ENCODE measurements at regions not wholly inside any gene's neighbourhood (a gene's known extent, or its start where the extent isn't known, plus 50 kb on each side); places are given as distances from the start of the nearest gene placed in this dataset.
"Not testable (repeated sequence)": the region's sequence is repeated elsewhere in the genome, so short reads cannot be mapped to it uniquely, and the experiment has no call there.

DNA sequence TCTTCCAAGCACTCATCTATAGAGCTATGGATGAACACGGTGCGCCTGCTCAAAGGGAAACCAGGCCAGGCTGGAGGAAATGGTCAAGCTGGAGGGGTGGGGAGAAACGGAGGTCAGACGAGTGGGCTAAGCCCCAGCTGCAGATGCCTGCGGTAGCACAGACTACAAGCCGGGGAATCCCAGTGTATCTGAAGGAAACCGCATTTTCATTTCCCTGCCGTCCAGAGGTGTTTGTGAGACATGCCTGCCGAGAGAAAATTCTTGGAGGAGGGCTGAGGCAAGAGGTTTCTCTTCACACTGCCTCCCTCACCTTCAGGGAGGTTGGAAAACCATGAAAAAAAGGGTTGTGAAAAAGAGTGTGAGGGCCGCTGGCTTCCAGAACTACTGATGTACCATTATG lies 102.0 kb upstream of the FOXN3 start:
- DNase-seq = no peak

DNA sequence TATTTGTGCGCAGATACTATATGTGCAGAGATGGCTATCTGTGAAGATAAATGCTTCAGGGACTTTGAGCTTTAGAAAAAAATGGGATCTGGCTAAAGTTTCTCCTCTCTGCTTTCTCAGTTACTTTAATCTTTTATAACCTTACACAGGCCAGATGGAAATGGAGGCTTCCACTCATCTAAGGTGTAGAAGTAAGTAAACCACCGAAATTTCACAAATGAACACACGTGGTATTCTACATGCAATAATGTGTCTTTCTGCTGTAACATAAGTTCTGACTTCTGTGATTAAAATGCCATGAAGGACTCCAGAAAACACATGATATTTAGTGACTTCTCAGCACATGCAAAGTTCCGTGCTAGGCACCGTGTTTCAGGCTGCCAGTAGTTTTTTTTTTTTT lies 99.1 kb upstream of the FOXN3 start:
- no peak for DNase-seq

DNA sequence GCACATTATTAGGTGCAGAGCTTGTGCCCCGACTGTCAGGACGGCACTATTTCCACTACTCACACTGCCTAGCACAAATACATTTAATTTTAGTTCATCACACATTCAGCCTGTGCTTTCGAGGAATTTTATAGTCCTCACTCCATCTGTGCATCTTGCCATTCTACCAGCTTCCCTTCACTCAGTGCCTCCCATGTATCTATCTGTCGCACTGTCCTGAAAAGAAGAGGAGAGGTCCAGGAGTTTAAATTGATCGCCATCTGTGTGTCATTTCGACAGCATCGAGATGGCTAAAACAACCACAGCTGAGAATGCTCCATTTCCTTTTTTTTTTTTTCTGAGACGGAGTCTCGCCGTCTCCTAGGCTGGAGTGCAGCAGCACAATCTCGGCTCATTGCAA lies 97.6 kb upstream of the FOXN3 start:
- DNase-seq = no peak

DNA sequence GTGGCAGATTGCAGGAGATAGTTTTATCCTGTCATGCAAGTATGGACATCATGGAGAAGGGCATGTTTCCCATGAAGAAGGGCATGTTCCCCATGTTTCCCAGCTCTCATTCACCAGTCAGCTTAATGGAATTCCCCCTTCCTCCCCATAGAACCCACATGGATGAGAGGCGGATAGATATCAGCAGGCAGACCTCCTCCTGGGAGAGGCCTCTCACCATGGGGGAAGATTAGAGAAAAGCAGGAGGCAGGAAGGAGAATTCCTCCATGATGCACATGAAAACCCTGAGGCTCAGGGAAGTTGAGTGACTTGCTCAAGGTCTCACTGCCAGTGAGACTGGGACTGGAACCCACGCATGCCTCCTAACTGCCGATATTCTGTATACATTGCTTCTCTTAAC lies 92.9 kb upstream of the FOXN3 start:
- DNase-seq = no peak

DNA sequence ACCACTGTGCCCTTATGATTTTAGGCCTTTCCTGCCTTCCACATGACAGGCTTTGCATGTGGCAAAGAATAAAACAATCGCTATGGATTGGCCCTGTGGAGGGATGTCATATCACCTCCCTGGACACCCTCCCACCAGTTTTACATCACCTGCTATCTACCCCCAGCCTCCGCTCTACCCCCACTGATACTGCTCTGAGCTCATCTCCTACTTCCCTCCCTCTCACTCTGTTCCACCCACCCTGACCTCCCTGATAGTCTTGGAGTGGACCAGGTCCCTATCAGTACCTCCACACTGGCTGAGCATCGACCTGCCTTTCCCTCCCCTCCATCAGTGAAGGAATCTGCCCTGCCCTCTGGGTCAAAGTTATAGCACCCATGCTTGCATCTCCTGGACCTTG lies 91.8 kb upstream of the FOXN3 start:
- DNase-seq = no peak

DNA sequence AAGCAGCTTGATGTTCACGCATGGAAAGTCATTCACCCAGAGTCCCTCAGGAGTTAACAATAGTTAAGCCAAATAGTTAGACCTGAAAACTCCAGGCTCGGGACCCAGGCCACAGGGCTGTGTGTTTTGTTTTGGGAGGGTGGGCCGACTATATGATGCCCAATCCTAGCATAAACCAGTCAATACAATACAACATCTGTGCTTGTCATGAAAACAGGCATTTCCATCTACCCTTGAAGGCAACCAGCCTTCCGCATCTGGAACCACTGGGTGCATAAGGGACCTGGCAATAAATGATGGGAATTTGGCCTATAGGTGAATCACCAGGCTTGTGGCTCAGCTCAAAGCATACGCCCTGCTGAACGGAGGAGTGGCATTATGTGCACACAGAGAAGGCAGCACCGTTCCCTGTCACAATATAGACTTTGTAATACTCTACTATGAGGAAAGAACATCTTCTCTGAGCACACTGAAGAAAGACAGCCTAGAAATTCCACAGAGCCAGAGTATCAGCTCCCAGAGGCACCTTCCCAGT lies 91.0 kb upstream of the FOXN3 start:
- no peak for DNase-seq

DNA sequence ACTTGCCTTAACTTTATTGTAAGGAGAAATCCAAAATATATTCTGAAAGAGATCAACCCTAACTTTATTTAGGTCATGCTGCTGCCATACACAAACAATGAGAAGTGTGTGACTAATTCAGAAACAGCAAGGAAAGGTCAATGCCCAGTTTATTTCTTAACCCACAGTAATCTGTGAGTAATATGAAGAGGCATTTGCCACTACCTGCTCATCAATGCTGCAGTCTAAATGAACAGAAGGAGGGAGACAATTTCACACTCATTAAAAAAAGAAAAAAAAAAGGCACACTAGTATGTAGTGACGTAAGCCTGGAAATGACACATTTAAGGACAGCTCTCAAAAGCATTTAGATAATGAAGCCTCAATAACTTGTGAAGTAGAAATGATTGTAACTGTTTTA lies 90.5 kb upstream of the FOXN3 start:
- DNase-seq = peak; percentile 69

DNA sequence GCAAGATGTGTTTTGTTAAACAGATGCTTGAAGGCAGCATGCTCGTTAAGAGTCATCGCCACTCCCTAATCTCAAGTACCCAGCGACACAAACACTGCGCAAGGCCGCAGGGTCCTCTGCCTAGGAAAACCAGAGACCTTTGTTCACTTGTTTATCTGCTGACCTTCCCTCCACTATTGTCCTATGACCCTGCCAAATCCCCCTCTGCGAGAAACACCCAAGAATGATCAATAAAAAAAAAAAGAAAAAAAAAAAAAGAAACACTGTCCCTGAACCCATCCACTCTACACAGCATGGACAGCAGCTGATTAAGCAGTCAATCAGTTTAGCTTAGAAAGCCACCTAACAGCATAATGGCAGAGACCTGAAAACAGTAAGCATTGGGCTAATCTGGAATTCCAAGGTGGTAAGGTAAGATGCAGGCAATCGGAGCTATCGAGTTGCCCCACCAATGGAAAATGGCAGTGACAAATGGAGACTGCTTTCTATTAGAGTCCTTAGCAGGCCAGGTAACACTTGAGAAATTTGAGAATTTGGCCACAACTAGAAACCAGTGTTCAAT lies 89.9 kb upstream of the FOXN3 start:
- DNase-seq = not testable (repeated sequence)

DNA sequence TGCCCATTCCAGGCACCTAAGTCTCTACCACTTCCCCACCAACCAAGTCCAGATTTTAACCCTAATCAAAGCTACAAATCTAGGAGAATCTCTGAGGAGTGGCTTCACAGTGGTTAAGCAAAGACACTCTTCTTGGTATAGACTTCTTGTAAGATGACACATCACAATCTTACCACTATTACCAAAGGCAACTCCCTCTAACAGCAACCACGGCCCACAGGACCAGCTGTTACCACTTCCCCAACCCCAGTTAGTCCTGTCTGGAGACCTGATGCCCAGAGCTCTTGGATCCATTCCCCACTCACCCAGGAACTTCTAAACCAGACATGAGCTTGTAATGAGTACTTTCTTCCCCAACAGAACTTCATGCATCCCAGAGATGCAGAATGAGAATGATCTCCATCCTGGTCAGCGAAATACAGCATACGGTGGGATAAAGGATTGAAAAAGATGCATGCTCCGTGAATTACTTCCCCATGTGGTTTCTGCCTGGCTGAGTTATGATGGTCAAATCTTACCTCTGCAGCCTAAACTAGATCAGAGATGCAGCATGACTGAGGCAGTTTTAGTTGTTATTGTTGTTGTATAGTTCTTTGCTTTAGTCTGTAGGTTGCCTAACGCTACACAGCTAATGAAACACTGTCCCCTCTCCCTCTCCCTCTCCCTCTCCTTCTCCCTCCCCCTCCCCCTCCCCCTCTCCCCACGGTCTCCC lies 87.7 kb upstream of the FOXN3 start:
- peak; percentile 54 for DNase-seq

DNA sequence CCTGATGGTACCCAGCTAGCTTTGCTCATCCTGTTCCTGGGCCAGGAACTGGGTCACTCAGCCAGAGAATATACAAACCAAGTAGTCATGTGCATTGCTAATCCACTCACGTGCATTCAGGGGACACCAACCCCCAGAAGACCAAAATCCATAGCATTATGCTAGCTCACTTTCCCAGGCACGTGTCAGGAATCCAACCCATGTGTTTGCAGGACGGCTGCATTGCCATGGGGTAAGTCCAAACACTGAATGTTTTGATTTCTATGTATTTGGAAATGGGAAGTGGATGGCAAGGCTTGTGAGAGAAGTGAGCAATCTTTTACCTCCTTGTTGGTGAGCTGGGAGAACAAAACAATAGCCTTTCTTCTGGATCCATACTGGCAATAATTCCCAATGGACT lies 87.1 kb upstream of the FOXN3 start:
- DNase-seq = no peak

DNA sequence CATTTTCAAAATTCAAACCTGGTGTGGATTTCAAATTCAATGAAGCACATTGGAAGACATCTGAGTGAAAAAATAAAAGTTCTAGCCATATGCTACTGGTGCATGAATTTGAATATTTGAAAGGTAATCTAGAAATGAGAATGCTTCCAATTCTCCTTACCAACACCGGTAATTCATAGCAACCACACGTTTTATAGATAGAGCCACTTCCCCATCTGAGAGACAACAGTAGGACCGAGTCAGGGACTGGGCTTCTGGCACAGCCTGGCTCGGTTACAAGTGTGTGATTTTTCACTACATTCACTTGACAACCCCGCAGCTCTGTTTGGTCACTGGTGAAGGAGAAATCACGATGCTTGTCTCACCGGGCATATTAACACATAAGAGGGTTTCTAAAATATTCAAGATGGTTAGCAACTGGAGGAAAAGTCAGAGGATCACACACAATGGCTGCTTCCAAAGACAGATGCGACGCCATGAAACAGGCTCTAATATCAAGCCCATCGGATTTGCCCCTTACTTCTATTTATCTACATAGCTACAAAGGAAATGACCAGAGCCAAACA lies 86.5 kb upstream of the FOXN3 start:
- DNase-seq = no peak

DNA sequence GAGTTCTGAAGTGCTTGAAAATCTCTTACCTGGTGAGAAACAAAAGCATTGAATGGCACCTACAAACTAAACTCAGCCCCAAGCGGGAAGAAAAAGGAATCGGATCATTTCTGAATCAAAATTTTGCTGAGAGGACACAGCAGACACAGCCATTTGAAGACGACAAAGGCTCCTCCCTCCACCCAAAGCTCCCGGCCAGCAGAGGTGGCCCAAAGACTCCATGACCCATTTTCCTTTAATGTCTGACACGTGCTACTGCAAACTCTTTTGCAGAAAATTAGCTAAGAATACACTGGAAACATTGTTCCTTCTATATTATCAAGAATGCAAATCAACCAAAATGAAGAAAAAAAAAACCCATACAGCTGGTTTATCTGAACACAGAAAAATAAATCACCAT lies 85.9 kb upstream of the FOXN3 start:
- DNase-seq = no peak

DNA sequence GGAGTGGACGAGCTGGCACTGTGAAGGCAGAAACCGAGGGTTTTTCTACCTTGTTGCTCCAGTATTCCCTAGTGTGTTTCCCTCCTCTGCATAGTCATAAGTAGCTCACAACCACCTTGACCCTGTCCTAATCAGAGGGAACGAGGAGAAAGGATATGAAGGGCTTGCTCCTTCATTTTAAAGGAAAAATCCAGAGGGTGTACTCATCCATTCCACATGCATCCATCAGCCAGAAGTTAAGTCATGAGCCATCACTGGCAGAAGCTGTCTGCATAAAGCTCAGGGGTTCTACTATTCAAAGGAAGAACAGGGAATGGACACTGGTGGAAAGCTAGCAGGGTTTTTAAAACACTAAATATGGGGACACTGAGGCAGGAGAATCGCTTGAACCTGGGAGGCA lies 84.3 kb upstream of the FOXN3 start:
- no peak for DNase-seq

DNA sequence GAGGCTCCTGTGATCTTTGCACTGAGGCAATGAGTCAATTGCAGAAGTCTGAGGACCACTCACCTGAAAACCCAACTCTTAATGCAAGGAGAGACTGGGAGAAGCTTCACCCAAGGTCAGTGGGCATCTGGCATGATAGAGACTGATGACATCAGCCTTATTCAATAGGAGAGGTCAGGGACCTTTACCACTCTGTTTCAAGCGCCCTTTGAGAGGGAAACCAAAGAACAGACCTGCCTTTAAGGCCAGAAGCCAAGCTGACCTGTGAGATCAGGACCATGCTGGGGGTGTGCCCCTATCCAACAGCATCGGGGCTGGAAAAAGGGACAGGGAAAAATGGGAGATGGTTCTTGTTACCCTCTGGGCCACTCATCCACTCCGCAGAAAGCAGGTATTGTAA lies 83.3 kb upstream of the FOXN3 start:
- no peak for DNase-seq

DNA sequence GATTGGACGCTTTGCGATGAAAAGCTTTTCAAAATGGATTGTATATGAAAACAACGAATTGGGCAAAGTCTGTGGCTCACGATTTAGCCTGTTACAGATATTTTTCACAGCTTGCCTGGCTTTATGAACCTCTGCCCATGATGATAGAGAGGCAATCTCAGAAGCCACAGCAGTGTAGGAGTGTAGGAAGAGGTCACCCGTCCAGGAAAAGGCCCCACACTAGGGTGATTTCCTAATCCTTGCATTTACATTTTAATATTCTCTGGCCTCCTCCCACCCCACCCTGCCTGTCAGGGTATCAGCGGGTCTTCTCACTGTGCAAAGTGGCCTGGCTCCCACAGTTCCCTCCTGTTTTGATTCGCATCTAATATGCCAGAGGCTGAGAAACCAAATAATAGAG lies 81.8 kb upstream of the FOXN3 start:
- no peak for DNase-seq

DNA sequence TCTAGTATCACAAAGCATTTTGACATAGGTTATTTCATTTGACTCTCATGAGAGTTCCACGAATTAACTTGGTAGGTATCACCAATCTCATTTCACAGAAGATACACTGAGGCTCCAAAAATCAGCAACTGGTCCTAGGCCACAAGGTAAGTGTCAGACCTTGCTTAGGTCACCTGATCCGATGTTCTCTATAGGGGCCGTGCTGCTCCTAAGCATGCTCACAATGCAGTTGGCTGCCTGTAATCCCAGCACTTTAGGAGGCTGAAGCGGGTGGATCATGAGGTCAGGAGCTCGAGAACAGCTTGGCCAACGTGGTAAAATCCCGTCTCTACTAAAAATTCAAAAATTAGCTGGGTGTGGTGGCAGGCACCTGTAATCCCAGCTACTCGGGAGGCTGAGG lies 78.7 kb upstream of the FOXN3 start:
- DNase-seq = no peak

DNA sequence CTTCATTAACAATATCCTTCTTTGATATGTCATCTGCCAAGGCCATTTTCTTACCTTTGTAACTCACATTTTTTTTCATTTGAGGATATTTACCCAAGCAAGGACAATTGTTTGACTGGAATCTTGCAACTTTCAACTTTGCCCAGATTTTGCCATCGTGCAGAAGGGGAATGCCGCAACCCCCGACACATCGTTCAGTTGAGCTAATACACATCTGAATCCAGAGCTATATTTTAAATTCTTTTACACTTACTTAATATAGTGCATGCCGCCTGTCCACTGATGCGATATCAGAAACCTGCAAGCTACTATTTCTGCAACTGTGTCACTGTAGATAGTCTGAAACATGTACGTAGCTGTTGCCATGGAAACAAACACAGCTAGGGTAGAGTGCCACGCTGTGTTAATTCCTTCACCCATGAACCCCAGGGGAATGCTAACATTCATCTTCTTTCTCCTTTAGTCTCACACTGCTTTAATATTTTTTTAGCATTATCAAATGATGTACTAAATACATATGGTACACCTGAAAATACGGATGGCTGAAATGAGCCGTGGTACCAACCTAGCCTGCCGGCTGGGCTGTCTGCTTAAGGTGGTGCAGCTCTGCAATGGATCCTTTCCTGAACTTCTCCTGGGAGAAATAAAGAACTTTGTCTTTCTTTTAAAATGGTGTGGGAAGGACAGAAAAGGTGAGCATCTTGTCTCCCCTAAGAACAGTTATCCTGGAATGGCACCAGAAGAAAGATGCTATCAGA lies 77.0 kb upstream of the FOXN3 start:
- DNase-seq = no peak

DNA sequence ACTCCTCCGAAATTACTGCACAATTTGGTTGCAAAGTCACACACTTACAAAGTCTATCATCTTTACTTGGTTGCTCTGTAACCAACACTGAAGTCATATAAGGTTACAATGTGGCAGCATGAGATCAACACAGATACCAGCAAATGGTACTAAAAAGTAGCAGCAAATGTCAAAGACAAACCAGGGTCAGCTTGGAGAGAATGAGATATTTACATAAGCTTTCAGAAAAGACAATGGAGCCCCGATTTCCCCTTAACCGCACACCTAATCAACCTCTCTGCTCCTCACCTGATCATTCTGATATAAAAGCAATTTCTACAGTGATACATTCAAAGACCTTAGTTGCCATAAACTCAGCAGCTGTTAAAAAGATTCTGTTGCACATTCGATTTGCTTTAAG lies 76.4 kb upstream of the FOXN3 start:
- DNase-seq = no peak

DNA sequence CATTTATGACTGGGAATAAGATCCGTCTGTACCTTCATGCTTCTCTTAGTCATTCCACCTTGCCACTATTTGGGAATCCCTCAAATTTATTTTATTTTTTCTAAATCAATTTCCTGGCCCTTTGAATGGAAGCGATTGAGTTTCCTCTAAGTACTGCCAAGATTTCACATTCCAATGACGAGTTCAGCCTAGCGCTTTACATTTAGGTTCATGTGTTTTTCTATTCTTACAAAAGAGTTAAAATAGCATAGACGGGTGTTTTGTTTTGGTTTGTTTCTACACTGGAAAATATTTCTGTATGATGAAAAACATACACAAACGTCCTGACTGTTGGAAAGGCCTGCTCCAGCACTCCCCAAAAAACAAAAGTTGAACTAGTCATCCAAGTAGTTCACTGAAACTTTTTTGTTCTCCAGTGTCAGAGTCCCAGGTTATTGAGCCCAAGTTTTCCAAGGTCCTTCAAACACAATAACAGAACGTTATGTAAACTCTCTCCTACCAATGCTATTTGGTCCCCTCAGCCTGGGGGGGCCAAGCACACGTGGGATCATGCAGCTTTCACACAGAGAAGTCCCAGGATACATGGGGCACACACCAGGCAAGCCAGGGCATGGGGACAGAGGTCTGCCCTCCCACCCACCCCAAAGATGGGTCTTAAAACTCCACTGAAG lies 74.8 kb upstream of the FOXN3 start:
- no peak for DNase-seq

DNA sequence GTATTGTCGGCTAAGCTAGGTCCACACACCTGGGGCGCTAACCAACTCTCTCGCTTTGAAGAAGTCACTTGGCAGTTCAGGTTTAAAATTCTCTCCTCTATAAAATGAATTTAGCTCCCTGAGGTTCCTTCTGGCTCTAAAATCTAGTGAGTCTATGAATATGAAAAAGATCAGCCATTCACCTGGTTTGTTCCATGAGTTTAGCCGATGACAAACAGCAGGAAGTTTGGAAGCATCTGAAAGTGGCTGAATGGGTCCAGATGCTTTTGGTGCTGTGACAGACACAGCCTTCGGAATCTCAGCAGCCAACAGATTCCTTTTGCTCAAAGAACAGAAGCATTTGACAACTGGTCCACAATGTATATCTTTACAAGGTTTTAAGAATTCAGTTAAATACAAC lies 73.4 kb upstream of the FOXN3 start:
- DNase-seq = no peak

DNA sequence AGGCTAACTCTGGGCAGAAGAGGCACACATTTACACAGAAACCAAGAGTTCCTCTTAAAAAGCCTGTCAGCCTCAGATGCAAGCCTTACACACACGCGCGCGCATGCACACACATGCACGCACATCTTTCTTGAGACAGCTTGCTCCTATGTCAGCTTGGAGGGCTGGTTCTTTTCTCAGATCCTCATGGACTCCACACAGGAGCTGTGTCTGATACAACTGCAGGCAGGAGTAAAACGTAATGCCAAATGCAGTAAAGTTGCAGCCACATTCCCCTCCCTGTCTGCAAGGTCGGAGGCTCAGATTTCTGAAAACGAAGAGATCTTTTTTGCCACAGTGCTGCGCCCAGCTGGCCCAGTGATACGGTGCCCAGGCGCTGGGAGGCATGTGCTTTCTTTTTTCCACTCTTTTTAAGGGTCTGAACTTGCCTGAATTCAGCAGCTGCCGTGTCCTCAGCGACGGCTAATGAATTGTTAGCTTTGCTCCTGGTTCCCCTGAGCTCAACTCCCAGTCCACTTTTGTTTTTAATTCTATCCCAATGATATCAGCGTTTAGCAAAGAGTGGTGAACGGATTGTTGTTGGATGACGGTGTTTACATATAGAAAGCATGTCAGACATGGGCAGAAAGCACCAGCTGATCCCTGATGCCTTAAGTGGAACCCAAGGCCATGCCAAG lies 72.9 kb upstream of the FOXN3 start:
- DNase-seq = no peak

DNA sequence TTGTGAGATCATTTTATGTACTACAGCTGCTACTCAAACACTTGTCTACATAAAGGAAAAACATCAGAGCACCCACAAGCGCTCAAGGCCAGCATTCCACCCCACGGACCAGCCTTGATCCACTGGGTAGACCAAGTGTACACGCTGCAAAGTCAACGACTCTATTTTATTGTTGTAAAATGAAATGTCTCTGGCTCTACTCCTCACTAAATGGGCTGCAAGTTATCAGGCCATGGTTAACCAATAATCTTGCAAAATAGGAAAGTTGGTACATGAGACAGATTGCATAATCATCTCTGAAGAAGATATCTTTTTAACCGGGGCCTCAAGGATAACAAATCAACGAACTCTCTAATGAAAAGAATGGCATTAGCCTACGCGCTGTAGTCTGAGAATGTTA lies 69.9 kb upstream of the FOXN3 start:
- DNase-seq = no peak

DNA sequence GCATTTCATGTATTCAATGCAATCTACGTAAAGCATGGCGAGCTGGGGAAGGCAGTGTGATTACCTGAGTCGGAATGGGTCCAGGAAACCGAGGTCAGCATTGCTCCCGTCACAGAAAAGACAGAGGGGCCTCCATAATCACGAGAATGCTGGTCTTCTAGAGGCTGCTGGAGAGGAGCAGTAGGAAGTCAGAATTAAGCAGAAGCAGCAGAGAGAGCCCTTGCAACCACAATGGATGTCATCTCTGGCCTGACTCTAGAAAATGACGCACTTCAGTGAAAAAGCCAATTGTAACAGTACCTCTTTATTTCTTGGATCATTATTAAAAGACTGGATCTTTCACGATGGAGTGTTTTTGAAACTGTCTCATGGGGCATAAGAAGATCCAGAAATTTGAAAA lies 69.5 kb upstream of the FOXN3 start:
- no peak for DNase-seq
